Stimulated activated CD4-positive, alpha-beta T cell treated with anti-CD3 and anti-CD28 coated beads, Interleukin-12 subunit alpha, Interleukin-12 subunit beta, amount 100 ng/mL, for 48 hours (primary cell): ENCODE measurements at regions not wholly inside any gene's neighbourhood (a gene's known extent, or its start where the extent isn't known, plus 50 kb on each side); places are given as distances from the start of the nearest gene placed in this dataset.
"Not testable (repeated sequence)": the region's sequence is repeated elsewhere in the genome, so short reads cannot be mapped to it uniquely, and the experiment has no call there.

Experiments used
- DNase-seq, 3 donors: peaks; one replicate each; pipeline ENCODE4 v3.0.0-alpha.2; 2020; ENCODE audit warnings: low read depth in 2 of 3, low spot score in 1 of 3

DNA sequence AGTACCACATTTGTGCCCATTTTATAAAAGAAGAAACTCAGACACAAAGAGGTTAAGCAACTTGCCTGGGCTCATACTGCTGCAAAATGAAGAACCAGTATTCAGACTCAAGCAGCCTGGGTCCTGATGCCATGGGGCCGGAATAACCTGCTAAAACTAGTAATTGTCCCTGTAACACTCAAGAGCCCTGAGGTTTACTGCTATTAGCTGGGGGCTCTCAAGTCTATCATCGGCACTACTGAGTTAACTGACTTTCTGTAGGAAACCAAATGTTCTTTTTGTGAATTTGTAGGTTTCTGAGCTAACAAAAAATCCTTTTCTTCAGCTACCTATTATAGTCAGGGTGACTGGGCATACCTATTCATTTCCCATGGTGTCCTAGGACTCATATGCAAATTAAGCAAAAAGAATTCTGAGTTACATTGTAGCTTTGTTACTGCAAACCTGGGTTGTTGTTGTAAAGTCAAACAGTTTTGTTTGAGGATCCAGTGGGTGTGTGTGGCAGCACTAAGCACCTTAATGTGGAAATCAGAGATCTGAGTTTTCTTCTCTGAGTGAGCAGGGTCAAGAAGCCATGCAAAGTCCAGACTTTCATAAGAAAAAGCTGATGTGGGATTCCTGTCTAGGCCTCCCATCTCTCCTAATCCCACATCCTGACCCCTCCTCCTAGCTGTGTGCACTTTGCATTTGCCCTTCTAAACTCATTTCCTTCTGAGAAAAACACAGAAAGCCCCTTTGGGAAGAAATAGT lies 72.4 kb upstream of the TNP1 start:
- no peak for DNase-seq

DNA sequence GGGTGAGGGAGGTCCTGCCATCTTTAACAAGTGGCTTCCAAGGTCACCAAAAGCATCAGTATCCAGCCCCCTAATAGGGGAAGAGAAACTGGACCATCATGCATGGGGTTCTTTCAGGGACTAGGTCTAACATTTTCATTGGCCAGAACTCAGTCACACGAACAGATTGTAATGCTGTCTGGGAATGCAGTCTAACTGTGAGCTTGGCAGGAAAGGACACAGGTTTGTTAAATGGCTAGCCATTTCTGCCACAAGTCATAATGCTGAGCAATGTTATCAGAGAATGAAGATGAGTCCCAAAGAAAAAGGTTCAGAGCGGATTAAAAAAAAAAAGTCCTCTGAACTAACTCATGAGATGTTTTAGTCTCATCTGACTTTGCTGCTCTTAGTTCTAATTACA lies 70.9 kb upstream of the TNP1 start:
- no peak for DNase-seq

- not testable (repeated sequence) for DNase-seq
These were observed 69.5 kb upstream of the TNP1 start for GRCh38 chr2:216929338-216929737.

DNA sequence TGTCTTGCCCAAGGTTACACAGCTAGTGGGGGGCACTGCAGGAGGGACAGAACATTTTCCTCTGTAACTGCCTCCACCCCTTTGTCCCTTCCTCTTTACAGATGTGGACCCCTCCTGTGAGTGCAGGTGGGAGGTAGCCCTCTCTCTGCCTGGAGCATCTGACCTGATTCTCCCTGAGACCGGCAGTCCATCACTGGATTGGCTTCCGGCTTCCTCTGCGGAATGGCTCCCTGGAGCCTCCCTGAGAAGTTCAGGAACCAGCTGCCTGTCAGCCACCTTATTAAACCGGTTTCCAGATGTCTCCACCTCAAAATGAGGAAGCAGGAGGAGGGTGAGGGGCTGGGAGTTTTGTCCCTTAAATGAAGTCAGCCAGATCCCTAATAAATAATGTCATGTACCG lies 67.3 kb upstream of the TNP1 start:
- DNase-seq = no peak

GRCh38 chr2:216925636-216926366 lies 65.9 kb upstream of the TNP1 start:
- DNase-seq = no peak

GRCh38 chr2:216925006-216925405 lies 65.1 kb upstream of the TNP1 start:
- DNase-seq = no peak

GRCh38 chr2:216923706-216924105 lies 63.8 kb upstream of the TNP1 start:
- DNase-seq = no peak

DNA sequence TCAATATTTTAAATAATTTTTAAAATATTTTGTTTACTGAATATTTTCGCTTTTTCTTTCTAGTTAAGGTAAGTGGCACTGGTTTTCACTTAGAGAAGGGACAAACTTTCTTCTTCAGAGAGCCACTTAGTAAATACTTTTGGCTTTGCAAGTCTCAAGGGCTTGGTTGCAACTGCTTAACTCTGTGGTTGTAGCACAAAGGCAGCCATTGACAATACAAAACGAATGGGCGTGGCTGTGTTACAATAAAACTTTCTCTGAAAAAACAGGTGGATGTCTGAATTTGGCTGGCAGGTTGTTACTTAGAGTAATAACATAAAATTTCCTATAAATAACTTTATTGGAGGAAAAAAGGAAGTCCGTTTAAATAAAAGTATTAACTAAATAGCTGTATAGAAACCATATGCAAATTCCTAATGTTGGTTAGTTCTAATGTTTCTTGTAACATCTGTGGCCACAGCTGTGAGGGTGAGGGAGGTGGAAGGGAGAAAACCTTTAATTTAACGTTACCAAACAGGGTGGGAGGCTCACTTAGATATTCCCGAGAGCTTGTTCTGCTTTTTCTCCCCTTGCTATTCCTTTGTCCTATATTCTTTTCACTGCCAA lies 62.4 kb upstream of the TNP1 start:
- DNase-seq = no peak

- no peak for DNase-seq
These were observed 61.1 kb upstream of the TNP1 start for GRCh38 chr2:216920937-216921456.

DNA sequence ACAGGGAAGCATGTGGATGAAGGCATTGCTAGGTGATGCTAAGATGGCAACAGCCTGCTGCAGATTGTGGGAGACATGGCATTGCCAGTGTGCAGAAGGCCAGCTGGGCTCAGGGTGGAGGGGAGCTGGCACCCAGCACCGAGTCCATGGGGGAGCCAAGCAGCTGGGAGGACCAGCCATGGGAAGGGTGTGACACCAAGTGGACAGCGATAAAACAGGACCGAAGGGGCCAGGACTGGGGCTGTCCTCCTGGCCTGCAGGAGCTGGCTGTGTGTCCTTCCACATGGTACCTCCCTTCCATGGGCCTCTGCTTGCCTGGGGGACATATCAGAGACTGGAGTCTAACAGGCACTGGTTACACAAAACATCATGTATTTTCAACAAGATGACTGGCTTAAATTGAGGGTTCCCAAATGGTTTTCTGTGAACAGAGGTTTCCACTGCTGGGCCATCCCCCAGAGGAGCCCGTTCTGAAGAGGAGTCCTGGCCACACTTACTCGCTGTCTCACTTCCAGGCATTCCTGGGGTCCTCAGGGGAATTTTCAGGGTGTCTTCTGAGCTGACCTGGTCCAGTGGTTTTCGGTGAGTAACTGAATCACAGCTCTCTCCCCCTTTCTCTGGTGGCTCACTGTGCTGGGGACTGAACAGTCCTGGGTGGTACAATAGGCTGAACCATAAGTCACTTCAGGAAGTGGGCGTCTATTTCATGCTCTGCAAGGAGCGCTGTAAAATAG lies 60.4 kb upstream of the TNP1 start:
- DNase-seq = no peak

- DNase-seq = no peak
These were observed 58.3 kb upstream of the TNP1 start for GRCh38 chr2:216918088-216918680.

- DNase-seq = no peak
These were observed 57.2 kb upstream of the TNP1 start for GRCh38 chr2:216916956-216917650.

DNA sequence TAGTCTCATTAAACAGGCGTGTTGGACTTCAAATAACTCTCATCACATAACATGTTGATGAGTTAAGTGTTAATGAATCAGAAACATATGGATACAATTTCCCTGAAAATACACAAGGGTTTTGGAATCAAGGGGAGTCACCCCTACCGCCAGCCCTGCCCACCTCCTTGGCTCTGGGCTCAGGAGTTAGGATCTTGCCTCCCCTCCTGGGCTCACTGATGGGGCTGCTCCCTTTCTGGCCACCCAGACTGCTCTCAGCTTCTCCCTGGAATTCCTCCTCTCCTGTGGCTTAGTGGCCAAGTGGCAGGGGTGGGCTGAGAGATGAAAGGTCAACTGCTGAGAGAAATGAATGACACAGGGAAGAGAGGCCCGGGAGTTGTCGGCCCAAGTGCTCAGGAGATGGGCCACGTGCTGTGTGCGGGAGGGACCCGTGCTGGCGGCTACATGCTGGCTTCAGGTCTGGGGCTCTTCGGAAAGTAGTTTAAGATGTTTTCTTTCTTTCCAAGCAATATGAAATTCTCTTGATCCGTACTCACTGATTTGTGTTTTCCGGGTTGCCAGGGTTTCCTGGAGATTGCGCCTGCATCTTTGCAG lies 55.8 kb upstream of the TNP1 start:
- DNase-seq = no peak

GRCh38 chr2:216914491-216914890 lies 54.6 kb upstream of the TNP1 start:
- no peak for DNase-seq

DNA sequence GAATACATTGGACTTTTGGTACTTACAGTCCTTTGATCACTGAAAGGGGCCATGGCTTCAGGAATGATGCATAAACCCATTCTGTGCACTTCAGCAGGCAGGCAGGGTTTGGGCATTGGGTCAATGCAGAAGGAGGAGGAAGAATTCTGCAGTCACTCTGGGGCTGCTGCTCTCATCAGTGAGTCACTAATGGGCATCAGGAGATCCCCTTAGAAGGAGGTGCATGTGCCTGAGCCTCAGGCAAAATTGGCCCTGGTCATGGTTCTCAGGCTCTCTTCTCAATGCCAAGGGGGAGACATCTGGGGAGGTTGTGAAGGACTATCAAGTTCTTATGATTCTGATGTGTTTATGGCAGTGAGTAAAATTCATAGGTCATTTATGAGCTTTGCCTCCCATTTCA lies 52.0 kb upstream of the TNP1 start:
- no peak for DNase-seq

GRCh38 chr2:216911008-216911407 lies 51.1 kb upstream of the TNP1 start:
- DNase-seq = no peak

- DNase-seq = no peak
These were observed 49.8 kb upstream of the TNP1 start for GRCh38 chr2:216909541-216910210.
